HEK293 (cell line): ENCODE measurements at regions not wholly inside any gene's neighbourhood (a gene's known extent, or its start where the extent isn't known, plus 50 kb on each side); places are given as distances from the start of the nearest gene placed in this dataset.

Experiments used
- AEBP2 ChIP-seq: fragments of 450-650 bp; formaldehyde crosslinking; IDR thresholded peaks from 2 replicates; pipeline ENCODE4 v1.5.1; 2016; ENCODE audit warnings: missing biosample characterization, missing genetic modification characterization, borderline replicate concordance
- ATF2 ChIP-seq: fragments of 450-650 bp; formaldehyde crosslinking; IDR thresholded peaks from 2 replicates; pipeline ENCODE4 v1.5.1; 2016; ENCODE audit warnings: missing biosample characterization, missing genetic modification characterization, low read depth
- CTCF ChIP-seq: fragments of 450-650 bp; formaldehyde crosslinking; IDR thresholded peaks from 2 replicates; pipeline ENCODE4 v1.5.1; 2016; ENCODE audit warnings: missing biosample characterization, missing genetic modification characterization
- MZF1 ChIP-seq: fragments of 450-650 bp; formaldehyde crosslinking; IDR thresholded peaks from 2 replicates; pipeline ENCODE4 v1.5.1; 2017; ENCODE audit warnings: missing biosample characterization, missing genetic modification characterization, borderline replicate concordance
- SALL2 ChIP-seq: fragments of 450-650 bp; formaldehyde crosslinking; IDR thresholded peaks from 2 replicates; pipeline ENCODE4 v1.5.0; 2017; ENCODE audit warnings: missing biosample characterization, mild to moderate bottlenecking, missing genetic modification characterization, borderline replicate concordance
- ZBTB21 ChIP-seq: fragments of 450-650 bp; formaldehyde crosslinking; IDR thresholded peaks from 2 replicates; pipeline ENCODE4 v1.5.1; 2017; ENCODE audit warnings: missing biosample characterization, missing genetic modification characterization
- ZNF133 ChIP-seq: fragments of 450-650 bp; formaldehyde crosslinking; IDR thresholded peaks from 2 replicates; pipeline ENCODE4 v1.5.1; 2016; ENCODE audit warnings: missing biosample characterization, missing genetic modification characterization
- ZNF175 ChIP-seq: fragments of 450-650 bp; formaldehyde crosslinking; IDR thresholded peaks from 2 replicates; pipeline ENCODE4 v1.5.1; 2016; ENCODE audit warnings: missing biosample characterization, missing genetic modification characterization
- ZNF274 ChIP-seq, 2 experiments: fragments of 200-500 bp in 1 of 2; fragments of 450-650 bp in 1 of 2; sonication (Bioruptor generic) in 1 of 2; formaldehyde crosslinking in 1 of 2; IDR thresholded peaks; 2 replicates each; pipeline versions ENCODE4 v1.5.1 to v1.6.1; 2014 to 2016; ENCODE audit warnings: borderline replicate concordance in 1 of 2, inconsistent platforms in 1 of 2, low read length in 1 of 2, missing biosample characterization in 1 of 2, missing genetic modification characterization in 1 of 2
- ZNF768 ChIP-seq: fragments of 450-650 bp; formaldehyde crosslinking; IDR thresholded peaks from 2 replicates; pipeline ENCODE4 v1.5.1; 2018; ENCODE audit warnings: missing biosample characterization, mild to moderate bottlenecking, missing genetic modification characterization
- ZSCAN30 ChIP-seq: fragments of 450-650 bp; IDR thresholded peaks from 2 replicates; pipeline ENCODE4 v1.5.1; 2018; ENCODE audit warnings: missing biosample characterization, mild to moderate bottlenecking, missing genetic modification characterization, moderate library complexity

- TF ChIP-seq MZF1 (no peak), ZNF133 (tag by site-specific recombination) (no peak), CTCF (tag by site-specific recombination) (no peak), ATF2 (peak; percentile 88), AEBP2 (tag by site-specific recombination) (no peak), ZNF175 (tag by site-specific recombination) (no peak), ZBTB21 (tag by site-specific recombination) (no peak), ZNF274 (IDR thresholded peaks at IDR 0.05; ENCODE audit: low read length) (no peak), ZNF274 (tag by site-specific recombination; IDR thresholded peaks at IDR 0.05; ENCODE audit: borderline replicate concordance) (no peak), SALL2 (tag by site-specific recombination) (no peak), ZSCAN30 (tag by site-specific recombination) (no peak), ZNF768 (tag by site-specific recombination) (no peak)
Observed at GRCh38 chr1:30250338-30250983, 472.9 kb downstream of the MATN1 start.
